Neural cell (in vitro differentiated cells): ENCODE measurements at regions not wholly inside any gene's neighbourhood (a gene's known extent, or its start where the extent isn't known, plus 50 kb on each side); places are given as distances from the start of the nearest gene placed in this dataset.

ENCODE experiments used
- H2AFZ ChIP-seq: fragments of 200-600, 300-800 bp; sonication (generic), shearing (Covaris generic); 2 replicates; pipeline ENCODE4 v1.6.0; 2014; ENCODE audit warnings: low read depth, mild to moderate bottlenecking, antibody characterized with exemption, low read length, moderate library complexity
- H3F3A ChIP-seq: fragments of 200-600 bp; shearing (Covaris generic); 2 replicates; pipeline ENCODE4 v1.6.1; 2016; ENCODE audit warnings: mild to moderate bottlenecking, moderate library complexity, mixed read lengths, antibody characterized with exemption, low read length; ENCODE audit not compliant: insufficient read depth, poor library complexity, severe bottlenecking
- H3K27ac ChIP-seq: fragments of 200-600, 300-800 bp; sonication (generic), shearing (Covaris generic); 2 replicates; pipeline ENCODE4 v1.5.1; 2014; ENCODE audit warnings: mild to moderate bottlenecking, low read length, moderate library complexity
- H3K27me3 ChIP-seq: fragments of 300-800, 200-600 bp; sonication (generic), shearing (Covaris generic); 2 replicates; pipeline ENCODE4 v1.6.0; 2014; ENCODE audit warnings: mild to moderate bottlenecking, low read depth, low read length, moderate library complexity; ENCODE audit not compliant: insufficient read depth
- H3K36me3 ChIP-seq: fragments of 300-800, 200-600 bp; sonication (generic), shearing (Covaris generic); 2 replicates; pipeline ENCODE4 v1.5.1; 2014; ENCODE audit warnings: mild to moderate bottlenecking, antibody characterized with exemption, low read length, moderate library complexity; ENCODE audit not compliant: insufficient read depth
- H3K4me2 ChIP-seq: fragments of 300-800, 200-600 bp; sonication (generic), shearing (Covaris generic); 2 replicates; pipeline ENCODE4 v1.6.0; 2014; ENCODE audit warnings: mild to moderate bottlenecking, low read length
- H3K4me3 ChIP-seq: fragments of 300-800, 200-600 bp; sonication (generic), shearing (Covaris generic); 2 replicates; pipeline ENCODE4 v1.5.1; 2014; ENCODE audit warnings: mild to moderate bottlenecking, low read length, moderate library complexity
- H3K79me2 ChIP-seq: fragments of 200-600 bp; shearing (Covaris generic); replicated peaks from 2 replicates; pipeline ENCODE4 v1.6.0; 2014; ENCODE audit warnings: mild to moderate bottlenecking, low read length, moderate library complexity; ENCODE audit not compliant: insufficient read depth
- H3K9ac ChIP-seq: fragments of 300-800, 200-600 bp; sonication (generic), shearing (Covaris generic); 2 replicates; pipeline ENCODE4 v1.6.1; 2016; ENCODE audit warnings: mild to moderate bottlenecking, low read length, mixed read lengths
- H3K9me2 ChIP-seq: fragments of 200-600 bp; shearing (Covaris generic); 2 replicates; pipeline ENCODE4 v1.6.1; 2016; ENCODE audit warnings: mild to moderate bottlenecking, low read length, mixed read lengths; ENCODE audit not compliant: insufficient read depth
- H3K9me3 ChIP-seq: fragments of 200-600, 300-800 bp; sonication (generic), shearing (Covaris generic); 2 replicates; pipeline ENCODE4 v1.6.1; 2016; ENCODE audit warnings: mild to moderate bottlenecking, mixed run types, low read length, moderate library complexity, mixed read lengths
- H4K20me1 ChIP-seq: fragments of 200-600 bp; shearing (Covaris generic); 2 replicates; pipeline ENCODE4 v1.6.1; 2016; ENCODE audit warnings: mild to moderate bottlenecking, mixed run types; ENCODE audit not compliant: insufficient read depth
- EP300 ChIP-seq: fragments of 450-650 bp; conservative IDR thresholded peaks from 2 replicates; pipeline ENCODE4 v1.6.1; 2014; ENCODE audit warnings: antibody characterized with exemption, mild to moderate bottlenecking, moderate library complexity; ENCODE audit not compliant: poor library complexity, severe bottlenecking
- EZH2 ChIP-seq: fragments of 200-600, 300-800 bp; shearing (Covaris generic), sonication (generic); IDR thresholded peaks from 2 replicates; pipeline ENCODE4 v1.6.1; 2014; ENCODE audit warnings: antibody characterized with exemption, low read length, borderline replicate concordance, mild to moderate bottlenecking; ENCODE audit not compliant: insufficient read depth, poor library complexity, severe bottlenecking
- MXI1 ChIP-seq: fragments of 450-650 bp; conservative IDR thresholded peaks from 2 replicates; pipeline ENCODE4 v1.6.1; 2014; ENCODE audit warnings: antibody characterized with exemption, mild to moderate bottlenecking; ENCODE audit not compliant: poor library complexity, severe bottlenecking
- POLR2AphosphoS5 ChIP-seq: IDR thresholded peaks from 2 replicates; pipeline ENCODE4 v1.6.1; 2012
- RAD21 ChIP-seq: fragments of 450-650 bp; conservative IDR thresholded peaks from 2 replicates; pipeline ENCODE4 v1.6.1; 2014; ENCODE audit warnings: antibody characterized with exemption, mild to moderate bottlenecking, moderate library complexity
- SMC3 ChIP-seq: fragments of 450-650 bp; conservative IDR thresholded peaks from 2 replicates; pipeline ENCODE4 v1.6.1; 2014; ENCODE audit warnings: antibody characterized with exemption, mild to moderate bottlenecking, moderate library complexity; ENCODE audit not compliant: poor library complexity
- TAF1 ChIP-seq: IDR thresholded peaks from 2 replicates; pipeline ENCODE4 v1.6.1; 2012; ENCODE audit warnings: low read depth
- TF ChIP-seq, protein P1 (sequence below): IDR thresholded peaks from 2 replicates; pipeline ENCODE4 v1.6.1; 2012; ENCODE audit warnings: borderline replicate concordance
- TF ChIP-seq, protein P2 (sequence below): fragments of 450-650 bp; IDR thresholded peaks from 2 replicates; pipeline ENCODE4 v1.5.1; 2014; ENCODE audit warnings: antibody characterized with exemption, mild to moderate bottlenecking, moderate library complexity; ENCODE audit not compliant: poor library complexity, severe bottlenecking

DNA sequence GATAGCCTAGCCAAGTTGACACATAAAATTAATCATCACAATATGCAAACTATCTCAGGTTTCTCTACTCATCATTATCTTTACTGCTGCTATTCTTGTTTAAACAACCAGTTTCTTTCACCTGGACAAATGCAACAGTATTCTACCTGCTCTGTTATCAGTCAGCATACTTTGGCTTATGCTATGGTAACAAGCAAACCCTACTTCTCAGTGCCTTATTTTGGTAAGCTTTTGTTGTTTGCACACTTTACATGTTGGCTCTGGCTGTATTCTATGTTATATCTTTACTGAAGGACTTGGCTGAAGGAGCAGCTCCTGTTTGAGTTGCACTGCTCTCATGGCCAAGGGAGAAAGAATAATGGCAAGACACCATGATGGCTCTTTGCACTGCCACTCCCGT is 463.1 kb downstream of the EPM2A start:
- H3K27me3 ChIP-seq: no peaks in the 10 kb centered on the region
- H3K79me2 ChIP-seq: no peaks in the 10 kb centered on the region
- H4K20me1 ChIP-seq: no peaks in the 10 kb centered on the region
- H3K36me3 ChIP-seq: no peaks in the 10 kb centered on the region
- TF ChIP-seq MXI1 (no peak), RAD21 (no peak), TAF1 (no peak), SMC3 (no peak), EP300 (no peak), POLR2AphosphoS5 (no peak), EZH2 (no peak)
- TF ChIP-seq, protein P1, sequence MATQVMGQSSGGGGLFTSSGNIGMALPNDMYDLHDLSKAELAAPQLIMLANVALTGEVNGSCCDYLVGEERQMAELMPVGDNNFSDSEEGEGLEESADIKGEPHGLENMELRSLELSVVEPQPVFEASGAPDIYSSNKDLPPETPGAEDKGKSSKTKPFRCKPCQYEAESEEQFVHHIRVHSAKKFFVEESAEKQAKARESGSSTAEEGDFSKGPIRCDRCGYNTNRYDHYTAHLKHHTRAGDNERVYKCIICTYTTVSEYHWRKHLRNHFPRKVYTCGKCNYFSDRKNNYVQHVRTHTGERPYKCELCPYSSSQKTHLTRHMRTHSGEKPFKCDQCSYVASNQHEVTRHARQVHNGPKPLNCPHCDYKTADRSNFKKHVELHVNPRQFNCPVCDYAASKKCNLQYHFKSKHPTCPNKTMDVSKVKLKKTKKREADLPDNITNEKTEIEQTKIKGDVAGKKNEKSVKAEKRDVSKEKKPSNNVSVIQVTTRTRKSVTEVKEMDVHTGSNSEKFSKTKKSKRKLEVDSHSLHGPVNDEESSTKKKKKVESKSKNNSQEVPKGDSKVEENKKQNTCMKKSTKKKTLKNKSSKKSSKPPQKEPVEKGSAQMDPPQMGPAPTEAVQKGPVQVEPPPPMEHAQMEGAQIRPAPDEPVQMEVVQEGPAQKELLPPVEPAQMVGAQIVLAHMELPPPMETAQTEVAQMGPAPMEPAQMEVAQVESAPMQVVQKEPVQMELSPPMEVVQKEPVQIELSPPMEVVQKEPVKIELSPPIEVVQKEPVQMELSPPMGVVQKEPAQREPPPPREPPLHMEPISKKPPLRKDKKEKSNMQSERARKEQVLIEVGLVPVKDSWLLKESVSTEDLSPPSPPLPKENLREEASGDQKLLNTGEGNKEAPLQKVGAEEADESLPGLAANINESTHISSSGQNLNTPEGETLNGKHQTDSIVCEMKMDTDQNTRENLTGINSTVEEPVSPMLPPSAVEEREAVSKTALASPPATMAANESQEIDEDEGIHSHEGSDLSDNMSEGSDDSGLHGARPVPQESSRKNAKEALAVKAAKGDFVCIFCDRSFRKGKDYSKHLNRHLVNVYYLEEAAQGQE: no peak
- TF ChIP-seq, protein P2, sequence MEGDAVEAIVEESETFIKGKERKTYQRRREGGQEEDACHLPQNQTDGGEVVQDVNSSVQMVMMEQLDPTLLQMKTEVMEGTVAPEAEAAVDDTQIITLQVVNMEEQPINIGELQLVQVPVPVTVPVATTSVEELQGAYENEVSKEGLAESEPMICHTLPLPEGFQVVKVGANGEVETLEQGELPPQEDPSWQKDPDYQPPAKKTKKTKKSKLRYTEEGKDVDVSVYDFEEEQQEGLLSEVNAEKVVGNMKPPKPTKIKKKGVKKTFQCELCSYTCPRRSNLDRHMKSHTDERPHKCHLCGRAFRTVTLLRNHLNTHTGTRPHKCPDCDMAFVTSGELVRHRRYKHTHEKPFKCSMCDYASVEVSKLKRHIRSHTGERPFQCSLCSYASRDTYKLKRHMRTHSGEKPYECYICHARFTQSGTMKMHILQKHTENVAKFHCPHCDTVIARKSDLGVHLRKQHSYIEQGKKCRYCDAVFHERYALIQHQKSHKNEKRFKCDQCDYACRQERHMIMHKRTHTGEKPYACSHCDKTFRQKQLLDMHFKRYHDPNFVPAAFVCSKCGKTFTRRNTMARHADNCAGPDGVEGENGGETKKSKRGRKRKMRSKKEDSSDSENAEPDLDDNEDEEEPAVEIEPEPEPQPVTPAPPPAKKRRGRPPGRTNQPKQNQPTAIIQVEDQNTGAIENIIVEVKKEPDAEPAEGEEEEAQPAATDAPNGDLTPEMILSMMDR: no peak
- H3K9ac ChIP-seq: no peak overlapping the region
- H3K4me3 ChIP-seq: no peak overlapping the region
- no peak overlapping the region for H2AFZ ChIP-seq
- no peaks in the 10 kb centered on the region for H3K9me2 ChIP-seq
- no peak overlapping the region for H3K4me2 ChIP-seq
- H3F3A ChIP-seq: no peaks in the 10 kb centered on the region
- no peak overlapping the region for H3K27ac ChIP-seq
- H3K9me3 ChIP-seq: no peaks in the 10 kb centered on the region

DNA sequence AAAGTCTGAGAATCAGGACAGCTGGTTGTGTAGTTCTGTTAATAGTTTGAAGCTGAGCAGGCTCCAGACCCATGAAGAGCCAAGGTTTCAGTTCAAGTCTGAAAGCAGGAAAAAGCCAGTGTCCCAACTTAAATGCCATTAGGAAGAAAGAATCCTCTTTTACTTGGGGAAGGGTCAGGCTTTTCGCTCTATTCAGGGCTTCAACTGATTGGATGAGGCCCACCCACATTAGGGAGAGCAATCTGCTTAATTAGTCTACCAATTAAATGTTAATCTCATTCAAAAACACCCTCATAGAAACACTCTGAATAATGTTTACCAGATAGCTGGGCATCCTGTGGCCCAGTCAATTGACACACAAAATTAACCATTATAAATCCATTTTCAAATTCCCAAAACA is 462.2 kb downstream of the EPM2A start:
- no peak overlapping the region for H3K27ac ChIP-seq
- no peaks in the 10 kb centered on the region for H3K9me2 ChIP-seq
- no peaks in the 10 kb centered on the region for H4K20me1 ChIP-seq
- no peak overlapping the region for H2AFZ ChIP-seq
- no peak overlapping the region for H3K4me2 ChIP-seq
- no peaks in the 10 kb centered on the region for H3K27me3 ChIP-seq
- no peaks in the 10 kb centered on the region for H3F3A ChIP-seq
- H3K9me3 ChIP-seq: no peaks in the 10 kb centered on the region
- no peak overlapping the region for H3K9ac ChIP-seq
- TF ChIP-seq POLR2AphosphoS5 (no peak), TAF1 (no peak)
- H3K36me3 ChIP-seq: no peaks in the 10 kb centered on the region
- H3K4me3 ChIP-seq: no peak overlapping the region
- H3K79me2 ChIP-seq: no peaks in the 10 kb centered on the region

DNA sequence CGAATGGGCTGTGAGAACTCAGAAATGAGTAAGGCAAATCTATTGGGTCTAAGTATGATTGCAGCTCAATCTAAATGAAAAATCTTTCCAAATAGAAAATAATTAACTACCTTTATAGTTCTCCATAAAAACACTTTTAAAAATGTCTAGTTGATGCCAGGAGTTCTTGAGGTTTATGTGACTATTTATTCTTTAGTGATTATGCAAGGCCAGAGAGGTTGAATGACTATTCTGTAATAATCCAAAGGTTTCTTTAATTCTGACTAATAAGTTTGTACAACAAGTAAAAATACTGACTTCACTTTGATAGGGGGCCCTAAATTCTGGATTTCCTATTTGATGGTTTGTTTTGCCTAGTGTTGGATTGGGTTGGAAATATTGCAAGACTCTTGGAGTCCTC is 461.2 kb downstream of the EPM2A start:
- TF ChIP-seq EZH2 (no peak), EP300 (no peak), POLR2AphosphoS5 (no peak), TAF1 (no peak), RAD21 (no peak), MXI1 (no peak)
- TF ChIP-seq, protein P2: no peak
- Histone ChIP-seq H3K9me2 (no peaks in the 10 kb centered on the region), H3K36me3 (no peaks in the 10 kb centered on the region), H3F3A (no peaks in the 10 kb centered on the region), H4K20me1 (no peaks in the 10 kb centered on the region), H3K4me2 (no peak overlapping the region), H3K27me3 (no peaks in the 10 kb centered on the region), H3K27ac (no peak overlapping the region), H3K9me3 (no peaks in the 10 kb centered on the region), H3K4me3 (no peak overlapping the region), H2AFZ (no peak overlapping the region), H3K79me2 (no peaks in the 10 kb centered on the region), H3K9ac (no peak overlapping the region)
